OCI-LY1 (cell line): ENCODE measurements at regions not wholly inside any gene's neighbourhood (a gene's known extent, or its start where the extent isn't known, plus 50 kb on each side); places are given as distances from the start of the nearest gene placed in this dataset.

Experiments
- CTCF ChIP-seq: fragments of 200-600 bp; sonication (generic), shearing (Covaris generic); IDR thresholded peaks from 2 replicates; pipeline ENCODE4 v1.5.1; 2017; ENCODE audit warnings: mild to moderate bottlenecking, antibody characterized with exemption, low read length, moderate library complexity, mixed read lengths
- EZH2 ChIP-seq: fragments of 200-600 bp; sonication (generic), shearing (Covaris generic); IDR thresholded peaks from 2 replicates; pipeline ENCODE4 v1.8.0; 2017; ENCODE audit warnings: borderline replicate concordance, mixed run types, mild to moderate bottlenecking, antibody characterized with exemption, low read length, moderate library complexity, mixed read lengths

- TF ChIP-seq CTCF, result no peak
- no peak for TF ChIP-seq EZH2
Measured at GRCh38 chr19:31863122-31863521, 482.3 kb upstream of the ZNF507 start.
